ENCODE measurements at regions not wholly inside any gene's neighbourhood (a gene's known extent, or its start where the extent isn't known, plus 50 kb on each side); places are given as distances from the start of the nearest gene placed in this dataset.

- no peak for TF ChIP-seq CTCF (IDR thresholded peaks at IDR 0.05)
- TF ChIP-seq POLR2A (IDR thresholded peaks at IDR 0.05; ENCODE audit: low read depth), result no peak
- TF ChIP-seq EP300 (IDR thresholded peaks at IDR 0.05), result no peak
These were observed 76.8 kb upstream of the PLEKHA5 start for GRCh38 chr12:19052689-19053088.
